Panc1 (cell line): ENCODE measurements at regions not wholly inside any gene's neighbourhood (a gene's known extent, or its start where the extent isn't known, plus 50 kb on each side); places are given as distances from the start of the nearest gene placed in this dataset.

Experiments used
- ATAC-seq: fragments of 200-7000 bp; cut with Tn5 transposase; 2 replicates; pipeline ENCODE4 v1.9.1; 2020; ENCODE audit warnings: mild to moderate bottlenecking, moderate library complexity
- BruUV-seq: library from RNA; stranded (reverse); fragments of 400-500 nt; replicated peaks from 2 replicates; lab custom pipeline; 2021; lab: Mats Ljungman, UMichigan
- CTCF ChIA-PET: fragments of 300-600 bp; sonication (Branson Sonifier 250); formaldehyde crosslinking; loops from one replicate; lab custom pipeline; 2022; ENCODE audit warnings: antibody characterized with exemption; lab: Charles Lee
- POLR2A ChIA-PET: fragments of 300-600 bp; sonication (Branson Sonifier 250); formaldehyde crosslinking; loops from one replicate; lab custom pipeline; 2022; ENCODE audit warnings: antibody characterized with exemption; lab: Charles Lee
- DNase-seq: peaks from one replicate; pipeline ENCODE4 v3.0.0-alpha.2; 2010; ENCODE audit warnings: low read depth, low spot score
- H3K27ac ChIP-seq: 2 replicates; pipeline ENCODE4 v1.5.1; 2011; ENCODE audit warnings: mild to moderate bottlenecking, low read length, inconsistent platforms
- H3K27me3 ChIP-seq: fragments of 200-500 bp; sonication (Bioruptor generic); 2 replicates; pipeline ENCODE4 v1.6.0; 2014; ENCODE audit warnings: low read length, inconsistent platforms; ENCODE audit not compliant: control insufficient read depth, insufficient read depth
- H3K36me3 ChIP-seq: fragments of 200-500 bp; sonication (Bioruptor generic); 2 replicates; pipeline ENCODE4 v1.5.1; 2014; ENCODE audit warnings: inconsistent platforms, mild to moderate bottlenecking, low read length, moderate library complexity; ENCODE audit not compliant: control insufficient read depth, insufficient read depth
- H3K4me1 ChIP-seq: 2 replicates; pipeline ENCODE4 v1.5.1; 2011; ENCODE audit warnings: inconsistent platforms, mild to moderate bottlenecking, low read length, moderate library complexity; ENCODE audit not compliant: control insufficient read depth, insufficient read depth
- H3K4me3 ChIP-seq, 2 experiments: 2 replicates each; pipeline ENCODE4 v1.5.1; 2011 to 2012; ENCODE audit warnings: low read depth in 2 of 2, low read length in 2 of 2, mild to moderate bottlenecking in 2 of 2, inconsistent platforms in 1 of 2, moderate library complexity in 1 of 2
- H3K9me3 ChIP-seq: fragments of 200-500 bp; sonication (Bioruptor generic); 2 replicates; pipeline ENCODE4 v1.5.1; 2014; ENCODE audit warnings: low read depth, mild to moderate bottlenecking, inconsistent platforms, low read length, moderate library complexity; ENCODE audit not compliant: control insufficient read depth, insufficient read depth
- POLR2AphosphoS5 ChIP-seq: IDR thresholded peaks from 2 replicates; pipeline ENCODE4 v1.6.1; 2012; ENCODE audit warnings: mild to moderate bottlenecking, low read depth, low read length, moderate library complexity
- SIN3A ChIP-seq: IDR thresholded peaks from 2 replicates; pipeline ENCODE4 v1.6.1; 2012; ENCODE audit warnings: low read depth, mild to moderate bottlenecking, low read length, moderate library complexity, borderline replicate concordance; ENCODE audit not compliant: insufficient read depth
- TCF7L2 ChIP-seq: IDR thresholded peaks from 2 replicates; pipeline ENCODE4 v1.6.1; 2011; ENCODE audit warnings: mild to moderate bottlenecking, low read depth, low read length, inconsistent platforms
- in situ Hi-C: cut with HindIII; loops from 2 replicates; pipeline ENCODE4 v1.10.0; 2016; ENCODE audit warnings: low sequenced_read_pairs, low pct_unique_long_range_greater_than_20kb
- intact Hi-C: fragments of 100-400 bp; cut with micrococcal nuclease; formaldehyde crosslinking; loops from one replicate; pipeline ENCODE4 v1.10.0; 2022; ENCODE audit not compliant: unreplicated experiment
- TF ChIP-seq, protein P1 (sequence below), 2 experiments: IDR thresholded peaks; 2 replicates each; pipeline ENCODE4 v1.6.1; 2011 to 2012; ENCODE audit warnings: low read depth in 2 of 2, control low read depth in 1 of 2, low read length in 1 of 2, mild to moderate bottlenecking in 1 of 2, moderate library complexity in 1 of 2; ENCODE audit not compliant: insufficient read depth in 1 of 2
- TF ChIP-seq, protein P2 (sequence below): fragments of 450-650 bp; IDR thresholded peaks from 2 replicates; pipeline ENCODE4 v1.5.1; 2017; ENCODE audit warnings: mild to moderate bottlenecking

DNA sequence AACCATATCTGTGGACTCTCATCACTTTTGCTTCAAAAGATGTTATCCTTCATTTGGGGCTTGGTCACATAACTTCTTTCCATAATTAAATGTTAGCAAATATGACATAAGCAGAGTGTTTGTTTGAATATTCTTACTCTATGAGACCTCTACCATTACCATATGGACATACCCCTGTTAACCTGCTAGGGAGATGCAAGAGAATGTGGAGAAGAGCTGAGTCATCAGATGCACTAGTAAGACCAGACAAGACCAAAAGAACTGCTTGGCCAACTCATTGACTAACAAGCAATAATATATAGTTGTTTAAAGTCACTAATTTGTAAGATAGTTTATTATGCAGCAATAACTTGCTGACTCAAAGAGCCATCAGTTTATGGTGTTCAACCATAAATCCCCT lies 652.9 kb downstream of the SMARCA1 start:
- ChIA-PET POLR2A (no interaction called here), CTCF (no interaction called here)
- Histone ChIP-seq H3K4me3 (no peak overlapping the region), H3K27me3 (no peaks in the 10 kb centered on the region), H3K27ac (no peak overlapping the region), H3K9me3 (no peaks in the 10 kb centered on the region), H3K4me1 (no peaks in the 10 kb centered on the region), H3K36me3 (no peaks in the 10 kb centered on the region)
- DNase-seq: no peak
- in situ Hi-C loops (no loop called here), intact Hi-C loops (no loop called here)
- TF ChIP-seq, protein P1, sequence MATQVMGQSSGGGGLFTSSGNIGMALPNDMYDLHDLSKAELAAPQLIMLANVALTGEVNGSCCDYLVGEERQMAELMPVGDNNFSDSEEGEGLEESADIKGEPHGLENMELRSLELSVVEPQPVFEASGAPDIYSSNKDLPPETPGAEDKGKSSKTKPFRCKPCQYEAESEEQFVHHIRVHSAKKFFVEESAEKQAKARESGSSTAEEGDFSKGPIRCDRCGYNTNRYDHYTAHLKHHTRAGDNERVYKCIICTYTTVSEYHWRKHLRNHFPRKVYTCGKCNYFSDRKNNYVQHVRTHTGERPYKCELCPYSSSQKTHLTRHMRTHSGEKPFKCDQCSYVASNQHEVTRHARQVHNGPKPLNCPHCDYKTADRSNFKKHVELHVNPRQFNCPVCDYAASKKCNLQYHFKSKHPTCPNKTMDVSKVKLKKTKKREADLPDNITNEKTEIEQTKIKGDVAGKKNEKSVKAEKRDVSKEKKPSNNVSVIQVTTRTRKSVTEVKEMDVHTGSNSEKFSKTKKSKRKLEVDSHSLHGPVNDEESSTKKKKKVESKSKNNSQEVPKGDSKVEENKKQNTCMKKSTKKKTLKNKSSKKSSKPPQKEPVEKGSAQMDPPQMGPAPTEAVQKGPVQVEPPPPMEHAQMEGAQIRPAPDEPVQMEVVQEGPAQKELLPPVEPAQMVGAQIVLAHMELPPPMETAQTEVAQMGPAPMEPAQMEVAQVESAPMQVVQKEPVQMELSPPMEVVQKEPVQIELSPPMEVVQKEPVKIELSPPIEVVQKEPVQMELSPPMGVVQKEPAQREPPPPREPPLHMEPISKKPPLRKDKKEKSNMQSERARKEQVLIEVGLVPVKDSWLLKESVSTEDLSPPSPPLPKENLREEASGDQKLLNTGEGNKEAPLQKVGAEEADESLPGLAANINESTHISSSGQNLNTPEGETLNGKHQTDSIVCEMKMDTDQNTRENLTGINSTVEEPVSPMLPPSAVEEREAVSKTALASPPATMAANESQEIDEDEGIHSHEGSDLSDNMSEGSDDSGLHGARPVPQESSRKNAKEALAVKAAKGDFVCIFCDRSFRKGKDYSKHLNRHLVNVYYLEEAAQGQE (IDR thresholded peaks at IDR 0.05; ENCODE audit: insufficient read depth in 1 of 2, low read depth in 2 of 2, low read length in 1 of 2): no peak
- TF ChIP-seq SIN3A: no peak
- TF ChIP-seq TCF7L2: no peak
- TF ChIP-seq, protein P2, sequence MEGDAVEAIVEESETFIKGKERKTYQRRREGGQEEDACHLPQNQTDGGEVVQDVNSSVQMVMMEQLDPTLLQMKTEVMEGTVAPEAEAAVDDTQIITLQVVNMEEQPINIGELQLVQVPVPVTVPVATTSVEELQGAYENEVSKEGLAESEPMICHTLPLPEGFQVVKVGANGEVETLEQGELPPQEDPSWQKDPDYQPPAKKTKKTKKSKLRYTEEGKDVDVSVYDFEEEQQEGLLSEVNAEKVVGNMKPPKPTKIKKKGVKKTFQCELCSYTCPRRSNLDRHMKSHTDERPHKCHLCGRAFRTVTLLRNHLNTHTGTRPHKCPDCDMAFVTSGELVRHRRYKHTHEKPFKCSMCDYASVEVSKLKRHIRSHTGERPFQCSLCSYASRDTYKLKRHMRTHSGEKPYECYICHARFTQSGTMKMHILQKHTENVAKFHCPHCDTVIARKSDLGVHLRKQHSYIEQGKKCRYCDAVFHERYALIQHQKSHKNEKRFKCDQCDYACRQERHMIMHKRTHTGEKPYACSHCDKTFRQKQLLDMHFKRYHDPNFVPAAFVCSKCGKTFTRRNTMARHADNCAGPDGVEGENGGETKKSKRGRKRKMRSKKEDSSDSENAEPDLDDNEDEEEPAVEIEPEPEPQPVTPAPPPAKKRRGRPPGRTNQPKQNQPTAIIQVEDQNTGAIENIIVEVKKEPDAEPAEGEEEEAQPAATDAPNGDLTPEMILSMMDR: no peak
- no peak for TF ChIP-seq POLR2AphosphoS5
- no TSS peak for BruUV-seq
- no peak for ATAC-seq

DNA sequence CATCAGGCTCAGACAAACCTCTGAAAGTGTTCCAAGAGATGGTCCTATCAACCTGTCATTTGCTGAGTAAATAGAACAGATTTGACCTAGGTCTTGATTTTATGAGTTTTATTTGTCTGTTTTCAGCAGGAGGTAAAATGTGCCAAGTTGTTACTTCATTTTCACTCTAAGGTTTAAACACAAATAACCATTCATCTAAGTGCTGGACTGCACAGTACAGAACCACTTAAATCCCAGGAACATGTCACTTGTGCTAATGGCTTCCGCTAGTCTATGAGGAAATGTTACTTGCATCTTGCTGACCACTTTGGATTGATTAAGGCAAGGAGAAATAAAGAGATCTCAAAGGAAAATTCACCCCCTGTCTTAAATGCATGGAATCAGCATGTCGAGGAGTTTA lies 660.7 kb downstream of the SMARCA1 start:
- BruUV-seq: no TSS peak
- ATAC-seq (no peak), DNase-seq (no peak)
- Histone ChIP-seq H3K4me1 (no peaks in the 10 kb centered on the region), H3K4me3 (no peak overlapping the region), H3K9me3 (no peaks in the 10 kb centered on the region), H3K27ac (no peak overlapping the region), H3K36me3 (no peaks in the 10 kb centered on the region), H3K27me3 (no peaks in the 10 kb centered on the region)
- intact Hi-C loops: no loop called here
- in situ Hi-C loops: no loop called here
- ChIA-PET CTCF (no interaction called here), POLR2A (no interaction called here)
- TF ChIP-seq SIN3A (no peak), TCF7L2 (no peak), POLR2AphosphoS5 (no peak)
- TF ChIP-seq, protein P2: no peak
- TF ChIP-seq, protein P1 (IDR thresholded peaks at IDR 0.05; ENCODE audit: insufficient read depth in 1 of 2, low read depth in 2 of 2, low read length in 1 of 2): no peak
